HG03095 (cell line): ENCODE measurements at regions not wholly inside any gene's neighbourhood (a gene's known extent, or its start where the extent isn't known, plus 50 kb on each side); places are given as distances from the start of the nearest gene placed in this dataset.

Source experiments
- ATAC-seq: cut with Tn5 transposase; IDR thresholded peaks from one replicate; pipeline ENCODE4 v1.9.1; 2021; ENCODE audit warnings: moderate library complexity; ENCODE audit not compliant: unreplicated experiment

- no peak for ATAC-seq
Observed at GRCh38 chr9:86836266-86836665, 111.0 kb downstream of the GAS1 start.

- ATAC-seq, result no peak
Observed at GRCh38 chr9:86830356-86830755, 117.0 kb downstream of the GAS1 start.

- no peak for ATAC-seq
Observed at GRCh38 chr9:86829496-86830046, 117.7 kb downstream of the GAS1 start.

- no peak for ATAC-seq
Observed at GRCh38 chr9:86828631-86829030, 118.7 kb downstream of the GAS1 start.

- no peak for ATAC-seq
Observed at GRCh38 chr9:86827893-86828292, 119.4 kb downstream of the GAS1 start.

DNA sequence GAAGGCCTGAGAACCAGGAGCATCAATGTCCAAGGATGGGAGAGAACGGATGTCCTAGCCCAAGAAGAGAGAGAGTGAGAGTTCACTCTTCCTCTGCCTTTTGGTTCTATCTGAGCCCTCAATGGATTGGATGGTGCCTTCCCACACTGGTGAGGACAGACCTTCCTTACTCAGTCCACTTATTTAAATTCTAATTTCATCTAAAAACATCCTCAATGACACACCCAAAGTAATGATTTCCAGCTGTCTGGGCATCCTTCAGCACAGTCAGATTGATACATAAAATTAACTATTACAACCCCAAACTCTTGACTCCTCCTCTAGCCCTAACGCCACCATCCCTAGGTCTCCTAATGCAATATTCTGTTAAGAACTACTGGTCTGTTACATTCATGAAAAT is 122.0 kb downstream of the GAS1 start:
- ATAC-seq, result no peak

DNA sequence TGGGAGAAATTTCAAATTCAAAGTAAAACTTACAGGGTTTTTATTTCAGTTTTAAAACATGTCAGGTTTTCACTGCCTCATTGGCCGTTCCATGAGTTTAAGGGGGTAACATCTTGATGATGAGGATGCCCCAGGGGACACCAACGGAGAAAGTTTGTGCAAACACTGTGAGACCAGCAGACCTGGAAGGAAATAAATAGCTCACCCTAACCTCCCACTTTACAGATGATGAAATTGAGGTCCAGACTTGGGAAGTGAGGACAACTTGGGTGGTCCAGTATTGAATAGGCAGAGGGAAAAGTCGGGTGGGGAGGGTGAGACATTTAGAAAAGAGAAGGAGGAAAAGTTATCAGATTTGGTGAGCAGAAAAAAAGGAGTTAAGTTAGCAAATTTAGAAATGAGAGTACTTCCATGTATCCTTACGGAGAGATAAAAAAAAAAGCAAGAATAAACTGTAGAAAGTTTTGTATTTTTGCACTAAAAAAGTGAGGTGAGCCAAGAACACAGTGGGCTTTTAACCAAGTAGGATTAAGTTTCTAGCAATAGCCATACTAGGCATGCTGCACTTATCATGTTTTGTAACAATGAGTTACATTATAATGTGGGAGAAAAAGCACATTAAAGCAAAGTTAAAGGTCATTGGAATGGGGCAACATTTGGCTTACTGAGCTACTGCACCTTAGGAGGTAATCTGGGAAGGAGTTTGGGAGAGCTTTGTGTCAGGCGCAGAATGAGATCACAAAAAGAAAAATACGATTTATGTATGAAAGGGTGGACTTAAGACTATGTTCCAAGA is 125.1 kb downstream of the GAS1 start:
- no peak for ATAC-seq

GRCh38 chr9:86821006-86821845 is 126.1 kb downstream of the GAS1 start:
- no peak for ATAC-seq

DNA sequence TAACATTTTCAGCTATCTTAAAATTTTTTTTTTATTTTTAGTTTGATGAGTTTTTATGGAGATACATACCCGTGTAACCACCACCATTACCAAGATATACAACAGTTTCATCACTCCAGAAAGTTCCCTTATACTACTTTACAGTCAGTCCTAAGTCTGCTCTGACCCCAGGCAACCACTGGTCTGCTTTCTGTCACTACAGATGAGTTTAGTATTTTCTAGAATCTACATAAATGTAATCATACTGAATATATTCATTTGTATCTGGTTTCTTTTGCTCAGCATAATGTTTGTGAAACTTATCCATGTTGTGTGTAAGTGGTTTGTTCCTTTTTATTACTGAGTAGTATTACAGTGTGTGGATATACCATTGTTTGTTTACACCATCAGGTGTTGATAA is 127.8 kb downstream of the GAS1 start:
- ATAC-seq, result no peak

- ATAC-seq, result no peak
Observed at GRCh38 chr9:86818636-86819035, 128.7 kb downstream of the GAS1 start.

DNA sequence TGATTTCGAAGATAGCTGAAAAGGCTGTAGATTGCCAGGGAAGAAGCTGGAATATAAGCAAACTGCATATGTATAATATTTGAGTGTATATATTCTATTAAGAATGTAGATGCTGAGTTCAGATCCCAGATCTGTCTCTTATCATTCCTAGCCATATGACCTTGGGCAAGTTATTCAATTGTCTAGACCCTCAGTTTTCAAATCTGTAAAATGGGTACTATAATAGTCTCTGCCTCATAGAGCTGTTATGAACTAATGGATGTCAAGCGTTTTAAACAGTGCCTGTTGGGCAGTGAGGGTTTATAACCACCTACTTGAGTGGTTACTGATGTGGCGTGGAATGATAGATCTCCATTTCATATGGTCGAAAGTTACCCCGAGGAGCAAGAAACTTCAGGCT is 130.4 kb downstream of the GAS1 start:
- no peak for ATAC-seq

DNA sequence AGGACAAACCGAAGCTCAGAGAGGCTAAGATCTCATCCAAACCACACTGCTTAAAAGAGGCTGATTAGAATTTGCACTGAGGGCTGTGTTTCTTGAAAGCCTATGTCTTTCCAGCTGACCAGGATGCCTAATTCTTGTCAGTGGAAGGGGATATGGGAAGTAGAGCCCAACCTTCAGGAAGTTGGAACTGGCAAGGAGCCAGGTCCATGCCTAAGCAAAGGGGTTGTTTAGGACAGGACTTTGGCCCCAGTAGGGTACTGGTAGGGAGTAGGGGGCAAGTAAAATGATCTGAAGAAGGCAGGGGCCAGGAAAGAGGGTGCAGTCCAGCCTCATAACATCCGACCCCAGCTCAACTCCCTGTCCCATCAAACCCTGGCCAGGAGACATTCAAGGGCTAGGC is 130.9 kb downstream of the GAS1 start:
- ATAC-seq, result no peak

GRCh38 chr9:86812616-86813015 is 134.7 kb downstream of the GAS1 start:
- ATAC-seq, result no peak

GRCh38 chr9:86809759-86810367 is 137.4 kb downstream of the GAS1 start:
- ATAC-seq, result no peak

- no peak for ATAC-seq
Observed at GRCh38 chr9:86809151-86809550, 138.2 kb downstream of the GAS1 start.

- no peak for ATAC-seq
Observed at GRCh38 chr9:86807367-86807976, 139.8 kb downstream of the GAS1 start.

DNA sequence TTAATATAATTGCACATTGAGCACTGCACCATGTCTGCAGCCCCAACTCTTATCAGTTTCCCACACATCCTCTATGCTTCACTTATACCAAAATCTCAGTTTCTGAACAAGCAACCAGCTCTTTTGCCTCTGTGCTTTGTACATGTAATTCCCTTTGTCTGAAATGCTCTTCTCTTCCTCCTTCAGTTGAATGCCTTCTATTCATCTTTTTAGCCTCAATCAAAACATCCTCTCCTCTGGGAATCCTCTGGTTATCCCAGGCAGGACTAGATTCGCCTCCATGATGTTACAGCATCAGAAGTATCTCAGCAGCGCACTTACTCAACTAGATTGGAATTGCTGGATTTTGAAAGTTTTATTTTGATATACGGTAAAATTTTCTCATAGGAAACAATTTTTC is 143.3 kb downstream of the GAS1 start:
- no peak for ATAC-seq

- no peak for ATAC-seq
Observed at GRCh38 chr9:86802900-86803673, 144.2 kb downstream of the GAS1 start.

DNA sequence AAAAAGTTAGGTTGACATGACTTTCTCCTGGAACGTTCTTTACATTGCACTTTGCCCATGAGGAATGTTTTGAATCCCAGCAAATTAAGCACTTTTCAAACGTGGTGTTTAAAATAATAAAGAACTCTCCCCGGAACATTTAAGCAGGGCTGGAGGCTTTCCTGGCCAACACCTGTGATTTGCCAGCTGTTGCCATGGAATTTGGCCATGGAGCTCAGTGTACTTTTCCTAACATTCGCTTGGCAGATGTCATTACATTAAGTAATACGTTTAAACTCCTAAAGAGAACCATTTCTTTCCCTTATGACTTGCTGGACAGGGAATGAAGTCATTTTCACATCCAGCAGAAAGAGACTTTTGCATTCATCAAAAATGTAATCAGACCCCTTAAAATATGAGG is 146.1 kb downstream of the GAS1 start:
- ATAC-seq, result no peak

- ATAC-seq, result no peak
Observed at GRCh38 chr9:86800681-86801080, 146.6 kb downstream of the GAS1 start.
